Erythroblast (primary cell): ENCODE measurements at regions not wholly inside any gene's neighbourhood (a gene's known extent, or its start where the extent isn't known, plus 50 kb on each side); places are given as distances from the start of the nearest gene placed in this dataset.

Source experiments
- GATA1 ChIP-seq: IDR thresholded peaks from 2 replicates; pipeline ENCODE4 v1.6.1; 2011; ENCODE audit warnings: low read depth, mild to moderate bottlenecking, control low read depth, low read length, moderate library complexity
- POLR2A ChIP-seq: IDR thresholded peaks from 2 replicates; pipeline ENCODE4 v1.6.1; 2011; ENCODE audit warnings: mild to moderate bottlenecking, low read length

- no peak for TF ChIP-seq POLR2A
- TF ChIP-seq GATA1, result no peak
These were observed 437.5 kb upstream of the TMEM132C start for GRCh38 chr12:127829281-127830064.
